ENCODE measurements at regions not wholly inside any gene's neighbourhood (a gene's known extent, or its start where the extent isn't known, plus 50 kb on each side); places are given as distances from the start of the nearest gene placed in this dataset.

- intact Hi-C loops (cut with DNase I; ENCODE audit: low total_unique reads): no loop called here
- no peak for DNase-seq
- WGBS, 5 donors: 73 to 81% (median 75%) methylated on average over 9 of the region's 9 CpGs
- Histone ChIP-seq H3K36me3 (no peaks in the 10 kb centered on the region), H3K9me3 (no peaks in the 10 kb centered on the region), H3K27me3 (replicated peaks in 1 of 7) (peaks cover 0 to 33% (median 0%) of the 10 kb centered on the region in 7 donors), H3K4me1 (peaks cover 0 to 5% (median 0%) of the 10 kb centered on the region in 6 donors), H3K27ac (no peak overlapping the region), H3K4me3 (no peak overlapping the region)
- no peak for TF ChIP-seq POLR2A (IDR thresholded peaks at IDR 0.05)
These were observed 206.7 kb downstream of the SETD4 start for GRCh38 chr21:35853321-35854239.

DNA sequence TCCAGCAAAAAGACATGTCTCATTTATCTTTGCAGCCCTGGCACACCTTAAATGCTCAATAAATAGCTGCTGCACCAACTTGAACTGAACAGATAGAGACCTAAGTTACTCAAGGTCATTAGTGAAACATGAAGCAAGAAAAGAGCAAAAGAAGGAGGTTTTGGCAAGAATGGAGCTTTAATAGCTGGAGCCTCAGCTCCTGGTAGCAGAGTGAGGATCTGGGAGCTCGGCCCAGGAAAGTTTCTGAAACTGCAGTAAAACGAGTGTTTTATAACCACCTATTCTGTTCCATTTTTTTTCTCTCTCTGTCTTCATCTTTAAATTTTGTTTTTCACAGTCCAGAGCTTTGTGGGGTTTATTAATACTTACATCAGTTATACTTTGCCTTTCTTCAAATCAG, 207.5 kb downstream of the SETD4 start:
- peaks cover 0 to 5% (median 0%) of the 10 kb centered on the region in 6 donors for H3K4me1 ChIP-seq
- no peak for DNase-seq
- peaks cover 0 to 33% (median 0%) of the 10 kb centered on the region in 7 donors for H3K27me3 ChIP-seq (replicated peaks in 1 of 7)
- H3K36me3 ChIP-seq: no peaks in the 10 kb centered on the region
- TF ChIP-seq POLR2AphosphoS5 (IDR thresholded peaks at IDR 0.05) (no peak), CTCF (IDR thresholded peaks at IDR 0.05 in 8 of 11, conservative IDR thresholded peaks at IDR 0.05 in 3 of 11) (no peak), POLR2A (IDR thresholded peaks at IDR 0.05) (no peak)
- 75 to 96% (median 79%) methylated on average over 2 of the region's 2 CpGs for WGBS, 5 donors
- H3K27ac ChIP-seq: no peak overlapping the region
- intact Hi-C loops (cut with DNase I; ENCODE audit: low total_unique reads): no loop called here
- H3K4me3 ChIP-seq: no peak overlapping the region
- no peaks in the 10 kb centered on the region for H3K9me3 ChIP-seq

DNA sequence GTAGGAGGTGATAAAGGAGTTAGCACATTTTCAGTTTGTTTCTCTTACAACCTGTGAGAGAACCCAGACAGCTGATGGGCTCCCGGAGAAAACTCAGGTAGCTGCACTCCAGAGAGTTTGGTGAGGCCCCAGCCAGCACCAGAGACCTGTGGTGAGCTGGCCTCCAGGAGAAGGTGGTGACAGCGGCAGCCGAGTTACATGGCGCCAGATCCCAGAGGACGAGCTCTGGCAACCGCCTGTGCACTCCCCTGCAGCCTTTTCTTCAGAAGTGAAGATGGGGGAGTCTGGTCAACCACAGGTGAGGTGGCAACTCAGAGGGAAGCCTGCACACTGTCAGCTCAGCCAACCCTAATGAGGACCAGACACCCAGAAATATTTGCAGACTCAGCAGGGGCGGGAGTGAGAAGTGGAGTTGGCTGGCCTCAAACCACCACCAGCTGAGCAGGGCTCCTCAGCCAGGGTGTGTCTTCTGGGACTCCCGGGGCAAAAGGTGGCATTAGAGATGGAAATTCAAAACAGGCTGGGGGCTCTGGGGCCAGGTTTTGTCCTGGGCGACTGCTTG, 209.7 kb downstream of the SETD4 start:
- no peak overlapping the region for H3K4me3 ChIP-seq
- no peak for DNase-seq
- H3K9me3 ChIP-seq: no peaks in the 10 kb centered on the region
- TF ChIP-seq CTCF (IDR thresholded peaks at IDR 0.05 in 8 of 11, conservative IDR thresholded peaks at IDR 0.05 in 3 of 11): no peak
- no peak for TF ChIP-seq POLR2AphosphoS5 (IDR thresholded peaks at IDR 0.05)
- no peak for TF ChIP-seq POLR2A (IDR thresholded peaks at IDR 0.05)
- no peaks in the 10 kb centered on the region for H3K36me3 ChIP-seq
- WGBS, 5 donors: 63 to 85% (median 77%) methylated on average over 8 to 9 of the region's 9 CpGs
- intact Hi-C loops (cut with DNase I; ENCODE audit: low total_unique reads): no loop called here
- no peak overlapping the region for H3K27ac ChIP-seq
- H3K4me1 ChIP-seq: peaks cover 0 to 5% (median 0%) of the 10 kb centered on the region in 6 donors
- peaks cover 0 to 39% (median 0%) of the 10 kb centered on the region in 7 donors for H3K27me3 ChIP-seq (replicated peaks in 1 of 7)

DNA sequence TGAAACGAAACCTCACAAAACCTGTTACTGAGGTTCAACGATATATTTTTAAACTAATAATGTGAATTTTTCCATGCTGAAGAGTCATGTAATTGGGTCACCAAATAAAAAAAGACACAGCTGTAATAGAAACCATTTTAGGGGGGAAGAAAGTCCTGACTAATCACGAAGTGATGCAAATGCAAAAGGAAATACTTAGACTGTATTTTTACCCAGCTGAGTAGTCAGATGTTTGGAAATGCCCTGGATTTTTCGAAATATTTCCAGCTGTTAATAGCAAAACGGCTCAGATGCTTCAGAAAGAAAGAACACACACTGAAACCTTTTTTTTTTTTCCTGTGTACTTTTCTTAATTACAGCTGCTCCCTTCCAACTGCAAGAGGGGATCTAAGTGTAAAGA, 210.3 kb downstream of the SETD4 start:
- no peak for DNase-seq
- TF ChIP-seq POLR2AphosphoS5 (IDR thresholded peaks at IDR 0.05): no peak
- no peak for TF ChIP-seq CTCF (IDR thresholded peaks at IDR 0.05 in 8 of 11, conservative IDR thresholded peaks at IDR 0.05 in 3 of 11)
- no peak for TF ChIP-seq POLR2A (IDR thresholded peaks at IDR 0.05)
- WGBS, 5 donors: 44 to 68% (median 51%) methylated on average over 5 of the region's 5 CpGs
- H3K27ac ChIP-seq: no peak overlapping the region
- H3K4me3 ChIP-seq: no peak overlapping the region
- H3K4me1 ChIP-seq: peaks cover 0 to 5% (median 0%) of the 10 kb centered on the region in 6 donors
- intact Hi-C loops (cut with DNase I; ENCODE audit: low total_unique reads): no loop called here
- no peaks in the 10 kb centered on the region for H3K36me3 ChIP-seq
- no peaks in the 10 kb centered on the region for H3K9me3 ChIP-seq
- H3K27me3 ChIP-seq (replicated peaks in 1 of 7): peaks cover 0 to 40% (median 0%) of the 10 kb centered on the region in 7 donors

All from spleen (tissue), 11 donors.